ENCODE measurements at regions not wholly inside any gene's neighbourhood (a gene's known extent, or its start where the extent isn't known, plus 50 kb on each side); places are given as distances from the start of the nearest gene placed in this dataset.

- no peaks in the 10 kb centered on the region for H3K9me2 ChIP-seq (ENCODE audit: insufficient read depth)
- intact Hi-C loops (cut with micrococcal nuclease; ENCODE audit: unreplicated experiment) = no loop called here
- H2AFZ ChIP-seq = no peak overlapping the region
- no TSS peak for BruUV-seq (replicated peaks)
- H3K4me3 ChIP-seq = no peak overlapping the region
- ChIA-PET POLR2A (ENCODE audit: unreplicated experiment) (no interaction called here), CTCF (no interaction called here)
- no peak overlapping the region for H3K4me2 ChIP-seq
- H3K27ac ChIP-seq = no peak overlapping the region
- H3K4me1 ChIP-seq (replicated peaks; ENCODE audit: insufficient read depth) = no peaks in the 10 kb centered on the region
- TF ChIP-seq EZH2 (IDR thresholded peaks at IDR 0.05; ENCODE audit: low read depth) = no peak
- TF ChIP-seq CTCF (conservative IDR thresholded peaks at IDR 0.05) = no peak
- H3K27me3 ChIP-seq (ENCODE audit: insufficient read depth, low read depth) = no peaks in the 10 kb centered on the region
- DNase-seq = no peak
- H3K79me2 ChIP-seq (ENCODE audit: low read depth) = no peaks in the 10 kb centered on the region
- H3K9me3 ChIP-seq (ENCODE audit: insufficient read depth, low read depth) = no peaks in the 10 kb centered on the region
- H3K36me3 ChIP-seq (ENCODE audit: low read depth) = no peaks in the 10 kb centered on the region
- H3F3A ChIP-seq (ENCODE audit: insufficient read depth, low read depth) = no peaks in the 10 kb centered on the region
- H4K20me1 ChIP-seq (ENCODE audit: insufficient read depth) = no peaks in the 10 kb centered on the region
Measured at GRCh38 chr2:147577998-147578380, 266.8 kb upstream of the ACVR2A start.

- no peaks in the 10 kb centered on the region for H3K79me2 ChIP-seq (ENCODE audit: low read depth)
- no TSS peak for BruUV-seq (replicated peaks)
- CTCF ChIA-PET = no interaction called here
- no peaks in the 10 kb centered on the region for H3F3A ChIP-seq (ENCODE audit: insufficient read depth, low read depth)
- no peak overlapping the region for H3K27ac ChIP-seq
- no peaks in the 10 kb centered on the region for H3K27me3 ChIP-seq (ENCODE audit: insufficient read depth, low read depth)
- H3K4me2 ChIP-seq = no peak overlapping the region
- intact Hi-C loops (cut with micrococcal nuclease; ENCODE audit: unreplicated experiment) = no loop called here
- no peaks in the 10 kb centered on the region for H3K9me3 ChIP-seq (ENCODE audit: insufficient read depth, low read depth)
- no peaks in the 10 kb centered on the region for H3K9me2 ChIP-seq (ENCODE audit: insufficient read depth)
- no peaks in the 10 kb centered on the region for H4K20me1 ChIP-seq (ENCODE audit: insufficient read depth)
- H3K4me3 ChIP-seq = no peak overlapping the region
- H3K36me3 ChIP-seq (ENCODE audit: low read depth) = no peaks in the 10 kb centered on the region
- DNase-seq = no peak
- no peaks in the 10 kb centered on the region for H3K4me1 ChIP-seq (replicated peaks; ENCODE audit: insufficient read depth)
- POLR2A ChIA-PET (ENCODE audit: unreplicated experiment) = no interaction called here
- no peak overlapping the region for H2AFZ ChIP-seq
- no peak for TF ChIP-seq CTCF (conservative IDR thresholded peaks at IDR 0.05)
- no peak for TF ChIP-seq EZH2 (IDR thresholded peaks at IDR 0.05; ENCODE audit: low read depth)
Measured at GRCh38 chr2:147577323-147577997, 267.4 kb upstream of the ACVR2A start.

GRCh38 chr2:147575106-147575505, 269.7 kb upstream of the ACVR2A start:
- intact Hi-C loops (cut with micrococcal nuclease; ENCODE audit: unreplicated experiment) = no loop called here
- CTCF ChIA-PET = no interaction called here
- H2AFZ ChIP-seq = no peak overlapping the region

More at GRCh38 chr2:147575106-147575505, 269.7 kb upstream of the ACVR2A start:
- Histone ChIP-seq H3K27ac (no peak overlapping the region), H3K79me2 (ENCODE audit: low read depth) (no peaks in the 10 kb centered on the region), H3K27me3 (ENCODE audit: insufficient read depth, low read depth) (no peaks in the 10 kb centered on the region), H3F3A (ENCODE audit: insufficient read depth, low read depth) (no peaks in the 10 kb centered on the region), H3K9me2 (ENCODE audit: insufficient read depth) (no peaks in the 10 kb centered on the region), H3K4me3 (no peak overlapping the region), H4K20me1 (ENCODE audit: insufficient read depth) (no peaks in the 10 kb centered on the region), H3K4me1 (replicated peaks; ENCODE audit: insufficient read depth) (no peaks in the 10 kb centered on the region), H3K4me2 (no peak overlapping the region), H3K9me3 (ENCODE audit: insufficient read depth, low read depth) (no peaks in the 10 kb centered on the region), H3K36me3 (ENCODE audit: low read depth) (no peaks in the 10 kb centered on the region)
- POLR2A ChIA-PET (ENCODE audit: unreplicated experiment) = interaction anchor here (0.6 kb wide), 1 partner anchor 268 kb away, joined by 3 read pairs; no protein-coding TSS in a partner anchor
- no peak for DNase-seq
- no TSS peak for BruUV-seq (replicated peaks)
- no peak for TF ChIP-seq CTCF (conservative IDR thresholded peaks at IDR 0.05)
- TF ChIP-seq EZH2 (IDR thresholded peaks at IDR 0.05; ENCODE audit: low read depth) = no peak
